OCI-LY7 (cell line): ENCODE measurements at regions not wholly inside any gene's neighbourhood (a gene's known extent, or its start where the extent isn't known, plus 50 kb on each side); places are given as distances from the start of the nearest gene placed in this dataset.

ENCODE experiments used
- BruUV-seq: library from RNA; stranded (reverse); fragments of 400-500 nt; replicated peaks from 2 replicates; lab custom pipeline; 2021; lab: Mats Ljungman, UMichigan
- CTCF ChIA-PET: fragments of 300-600 bp; sonication (Branson Sonifier 250); formaldehyde crosslinking; loops from one replicate; lab custom pipeline; 2022; ENCODE audit warnings: antibody characterized with exemption; ENCODE audit not compliant: unreplicated experiment; lab: Charles Lee
- POLR2A ChIA-PET: fragments of 300-600 bp; sonication (Branson Sonifier 250); formaldehyde crosslinking; loops from one replicate; lab custom pipeline; 2022; ENCODE audit warnings: antibody characterized with exemption; lab: Charles Lee
- DNase-seq: peaks from one replicate; pipeline ENCODE4 v3.0.0-alpha.2; 2015; ENCODE audit warnings: low spot score
- H2AFZ ChIP-seq: fragments of 200-600 bp; sonication (generic), shearing (Covaris generic); 2 replicates; pipeline ENCODE4 v1.6.1; 2014; ENCODE audit warnings: mild to moderate bottlenecking, antibody characterized with exemption, low read length, moderate library complexity
- H3K27ac ChIP-seq: fragments of 200-600 bp; sonication (generic); 2 replicates; pipeline ENCODE4 v1.5.1; 2014; ENCODE audit warnings: mixed run types, low read depth, mild to moderate bottlenecking, moderate library complexity, low read length, inconsistent platforms; ENCODE audit not compliant: poor library complexity, severe bottlenecking
- H3K36me3 ChIP-seq: fragments of 200-600 bp; sonication (generic); 2 replicates; pipeline ENCODE4 v1.6.1; 2014; ENCODE audit warnings: mild to moderate bottlenecking, antibody characterized with exemption, low read length, moderate library complexity, mixed read lengths; ENCODE audit not compliant: insufficient read depth
- H3K4me1 ChIP-seq: fragments of 200-600 bp; sonication (generic); 2 replicates; pipeline ENCODE4 v1.5.1; 2014; ENCODE audit warnings: mild to moderate bottlenecking, low read length; ENCODE audit not compliant: insufficient read depth, poor library complexity, severe bottlenecking
- H3K4me2 ChIP-seq: fragments of 200-600 bp; sonication (generic); 2 replicates; pipeline ENCODE4 v1.6.1; 2014; ENCODE audit warnings: mild to moderate bottlenecking, low read length
- H3K4me3 ChIP-seq: fragments of 200-600 bp; sonication (generic); 2 replicates; pipeline ENCODE4 v1.5.1; 2014; ENCODE audit warnings: mild to moderate bottlenecking, low read depth, low read length; ENCODE audit not compliant: poor library complexity, severe bottlenecking
- H3K79me2 ChIP-seq: fragments of 200-600 bp; sonication (generic); 2 replicates; pipeline ENCODE4 v1.6.1; 2016; ENCODE audit warnings: low read depth, mild to moderate bottlenecking, low read length, moderate library complexity, mixed read lengths; ENCODE audit not compliant: insufficient read depth
- H3K9me2 ChIP-seq: fragments of 200-600 bp; sonication (generic); 2 replicates; pipeline ENCODE4 v1.6.1; 2016; ENCODE audit warnings: mild to moderate bottlenecking, low read length, mixed read lengths; ENCODE audit not compliant: insufficient read depth
- H3K9me3 ChIP-seq: fragments of 200-600 bp; sonication (generic); 2 replicates; pipeline ENCODE4 v1.6.1; 2014; ENCODE audit warnings: mild to moderate bottlenecking, mixed run types, low read length, mixed read lengths
- H4K20me1 ChIP-seq: fragments of 200-600 bp; sonication (generic); 2 replicates; pipeline ENCODE4 v1.6.1; 2014; ENCODE audit warnings: mild to moderate bottlenecking, antibody characterized with exemption, low read length, moderate library complexity, mixed read lengths; ENCODE audit not compliant: insufficient read depth
- EZH2phosphoT487 ChIP-seq: fragments of 200-600 bp; sonication (generic); IDR thresholded peaks from 2 replicates; pipeline ENCODE4 v1.6.1; 2018; ENCODE audit warnings: low read depth, borderline replicate concordance, mild to moderate bottlenecking, mixed run types, antibody characterized with exemption, low read length, moderate library complexity, mixed read lengths
- intact Hi-C: fragments of 100-400 bp; cut with micrococcal nuclease; formaldehyde crosslinking; loops from one replicate; pipeline ENCODE4 v1.10.0; 2022; ENCODE audit not compliant: unreplicated experiment
- TF ChIP-seq, protein P1 (sequence below): fragments of 200-600 bp; sonication (generic); conservative IDR thresholded peaks from 2 replicates; pipeline ENCODE4 v1.5.1; 2014; ENCODE audit warnings: mild to moderate bottlenecking, antibody characterized with exemption, low read length, moderate library complexity, mixed read lengths

DNA sequence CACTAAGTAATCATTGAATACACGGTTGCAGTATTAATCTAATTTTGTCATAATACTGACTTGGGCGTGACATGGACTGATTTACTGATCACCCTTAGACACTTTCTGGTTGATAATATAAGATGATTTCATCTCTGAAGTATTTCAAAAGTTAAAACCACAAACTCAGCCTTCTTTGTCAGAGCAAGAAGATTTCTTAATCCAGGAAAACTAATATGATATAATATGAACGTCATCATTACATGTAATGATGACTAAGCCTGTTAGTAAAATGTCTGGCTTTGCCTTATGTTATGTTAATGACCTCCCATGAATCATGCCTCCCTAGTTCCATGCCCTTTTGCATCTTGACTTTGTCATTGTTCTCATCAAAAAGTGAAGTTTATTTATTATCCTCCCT is 1325.0 kb upstream of the CDH2 start:
- BruUV-seq: no TSS peak
- no peak overlapping the region for H2AFZ ChIP-seq
- TF ChIP-seq, protein P1, sequence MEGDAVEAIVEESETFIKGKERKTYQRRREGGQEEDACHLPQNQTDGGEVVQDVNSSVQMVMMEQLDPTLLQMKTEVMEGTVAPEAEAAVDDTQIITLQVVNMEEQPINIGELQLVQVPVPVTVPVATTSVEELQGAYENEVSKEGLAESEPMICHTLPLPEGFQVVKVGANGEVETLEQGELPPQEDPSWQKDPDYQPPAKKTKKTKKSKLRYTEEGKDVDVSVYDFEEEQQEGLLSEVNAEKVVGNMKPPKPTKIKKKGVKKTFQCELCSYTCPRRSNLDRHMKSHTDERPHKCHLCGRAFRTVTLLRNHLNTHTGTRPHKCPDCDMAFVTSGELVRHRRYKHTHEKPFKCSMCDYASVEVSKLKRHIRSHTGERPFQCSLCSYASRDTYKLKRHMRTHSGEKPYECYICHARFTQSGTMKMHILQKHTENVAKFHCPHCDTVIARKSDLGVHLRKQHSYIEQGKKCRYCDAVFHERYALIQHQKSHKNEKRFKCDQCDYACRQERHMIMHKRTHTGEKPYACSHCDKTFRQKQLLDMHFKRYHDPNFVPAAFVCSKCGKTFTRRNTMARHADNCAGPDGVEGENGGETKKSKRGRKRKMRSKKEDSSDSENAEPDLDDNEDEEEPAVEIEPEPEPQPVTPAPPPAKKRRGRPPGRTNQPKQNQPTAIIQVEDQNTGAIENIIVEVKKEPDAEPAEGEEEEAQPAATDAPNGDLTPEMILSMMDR: no peak
- TF ChIP-seq EZH2phosphoT487: no peak
- H3K9me2 ChIP-seq: no peaks in the 10 kb centered on the region
- no peak overlapping the region for H3K27ac ChIP-seq
- no peak for DNase-seq
- no peaks in the 10 kb centered on the region for H4K20me1 ChIP-seq
- H3K4me1 ChIP-seq: no peaks in the 10 kb centered on the region
- CTCF ChIA-PET: no interaction called here
- H3K4me2 ChIP-seq: no peak overlapping the region
- no peaks in the 10 kb centered on the region for H3K36me3 ChIP-seq
- intact Hi-C loops: no loop called here
- no peak overlapping the region for H3K4me3 ChIP-seq
- H3K9me3 ChIP-seq: 0 out of 2 replicates have a peak, but pooled peaks cover 3% of the 10 kb centered on the region
- POLR2A ChIA-PET: no interaction called here
- no peaks in the 10 kb centered on the region for H3K79me2 ChIP-seq

DNA sequence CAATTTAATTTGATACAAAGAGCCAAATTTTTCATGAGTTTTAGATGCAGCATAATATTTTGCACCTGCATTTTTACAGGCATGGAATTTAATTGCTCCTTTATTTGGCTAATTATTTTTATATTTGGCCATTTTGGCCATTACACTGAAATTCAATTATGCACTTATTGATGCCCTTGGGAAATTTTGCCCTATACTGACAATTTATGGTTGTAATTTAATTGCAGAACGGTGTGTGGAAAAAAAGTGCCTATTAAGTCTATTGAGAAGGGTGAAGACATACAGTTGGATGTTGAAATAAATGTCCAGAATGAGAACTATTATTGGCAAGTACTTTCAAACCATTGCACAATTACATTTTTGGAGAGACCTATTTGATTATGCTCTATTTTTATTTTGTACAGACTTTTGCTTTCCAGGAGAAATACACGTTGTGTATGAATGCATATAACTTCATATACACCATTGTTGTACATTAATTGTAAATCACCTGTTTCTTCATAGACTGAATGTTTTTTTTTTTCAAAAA is 1319.3 kb upstream of the CDH2 start:
- Histone ChIP-seq H4K20me1 (no peaks in the 10 kb centered on the region), H3K9me2 (no peaks in the 10 kb centered on the region), H3K4me3 (no peak overlapping the region), H3K4me2 (no peak overlapping the region), H3K27ac (no peak overlapping the region), H3K79me2 (no peaks in the 10 kb centered on the region), H3K9me3 (0 out of 2 replicates have a peak, but pooled peaks cover 3% of the 10 kb centered on the region), H3K4me1 (no peaks in the 10 kb centered on the region), H2AFZ (no peak overlapping the region), H3K36me3 (no peaks in the 10 kb centered on the region)
- no TSS peak for BruUV-seq
- POLR2A ChIA-PET: interaction anchor here (0.6 kb wide), 1 partner anchor 11 kb away, joined by 3 read pairs; no protein-coding TSS in a partner anchor
- TF ChIP-seq, protein P1: no peak
- no peak for TF ChIP-seq EZH2phosphoT487
- CTCF ChIA-PET: no interaction called here
- no peak for DNase-seq
- intact Hi-C loops: no loop called here

DNA sequence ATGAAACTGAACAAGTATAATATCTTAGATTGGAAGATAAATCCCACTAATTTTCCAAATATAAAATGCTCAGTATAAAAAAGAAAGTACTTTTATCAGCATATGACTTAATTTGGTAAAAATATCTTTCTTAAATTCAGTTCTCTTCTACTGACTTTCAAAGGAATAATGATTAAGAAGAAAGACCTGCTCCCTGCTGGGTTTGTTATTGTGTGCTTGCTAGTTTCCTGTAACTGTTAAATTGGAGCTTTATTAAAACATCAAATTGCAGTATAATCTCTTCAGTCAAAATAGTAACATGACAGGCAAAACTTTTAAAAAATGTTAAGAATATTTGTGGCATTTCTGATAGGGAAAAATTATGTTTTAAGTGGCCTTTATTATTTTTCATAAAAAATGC is 1317.4 kb upstream of the CDH2 start:
- Histone ChIP-seq H2AFZ (no peak overlapping the region), H3K36me3 (no peaks in the 10 kb centered on the region), H3K4me3 (no peak overlapping the region), H3K4me2 (no peak overlapping the region), H3K4me1 (no peaks in the 10 kb centered on the region), H3K79me2 (no peaks in the 10 kb centered on the region), H3K9me3 (no peaks in the 10 kb centered on the region), H3K9me2 (no peaks in the 10 kb centered on the region), H4K20me1 (no peaks in the 10 kb centered on the region), H3K27ac (no peak overlapping the region)
- intact Hi-C loops: no loop called here
- CTCF ChIA-PET: no interaction called here
- POLR2A ChIA-PET: no interaction called here
- BruUV-seq: no TSS peak
- no peak for TF ChIP-seq EZH2phosphoT487
- TF ChIP-seq, protein P1: no peak
- DNase-seq: no peak
